ENCODE measurements at regions not wholly inside any gene's neighbourhood (a gene's known extent, or its start where the extent isn't known, plus 50 kb on each side); places are given as distances from the start of the nearest gene placed in this dataset.

DNA sequence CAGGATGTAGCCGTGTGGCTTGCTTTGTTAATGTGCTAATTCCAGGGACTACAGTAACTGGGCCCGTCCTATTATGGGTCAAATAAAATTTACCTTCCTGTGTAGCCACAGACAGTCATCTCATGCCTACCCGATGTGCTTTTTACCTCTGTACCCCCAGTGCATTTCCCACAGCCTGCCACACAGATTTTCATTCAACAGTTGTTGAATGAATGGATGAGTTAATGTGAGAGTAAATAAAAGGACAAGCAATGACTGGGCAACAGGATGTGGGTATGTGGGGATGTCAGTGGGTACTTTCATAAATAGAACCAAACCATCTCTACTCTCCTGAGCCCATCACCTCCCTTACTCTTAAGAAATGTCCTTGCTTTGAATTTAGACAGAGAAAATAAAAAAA, 441.2 kb upstream of the ZNF462 start:
- no peak for TF ChIP-seq POLR2A (IDR thresholded peaks at IDR 0.05)
- TF ChIP-seq, protein P1, sequence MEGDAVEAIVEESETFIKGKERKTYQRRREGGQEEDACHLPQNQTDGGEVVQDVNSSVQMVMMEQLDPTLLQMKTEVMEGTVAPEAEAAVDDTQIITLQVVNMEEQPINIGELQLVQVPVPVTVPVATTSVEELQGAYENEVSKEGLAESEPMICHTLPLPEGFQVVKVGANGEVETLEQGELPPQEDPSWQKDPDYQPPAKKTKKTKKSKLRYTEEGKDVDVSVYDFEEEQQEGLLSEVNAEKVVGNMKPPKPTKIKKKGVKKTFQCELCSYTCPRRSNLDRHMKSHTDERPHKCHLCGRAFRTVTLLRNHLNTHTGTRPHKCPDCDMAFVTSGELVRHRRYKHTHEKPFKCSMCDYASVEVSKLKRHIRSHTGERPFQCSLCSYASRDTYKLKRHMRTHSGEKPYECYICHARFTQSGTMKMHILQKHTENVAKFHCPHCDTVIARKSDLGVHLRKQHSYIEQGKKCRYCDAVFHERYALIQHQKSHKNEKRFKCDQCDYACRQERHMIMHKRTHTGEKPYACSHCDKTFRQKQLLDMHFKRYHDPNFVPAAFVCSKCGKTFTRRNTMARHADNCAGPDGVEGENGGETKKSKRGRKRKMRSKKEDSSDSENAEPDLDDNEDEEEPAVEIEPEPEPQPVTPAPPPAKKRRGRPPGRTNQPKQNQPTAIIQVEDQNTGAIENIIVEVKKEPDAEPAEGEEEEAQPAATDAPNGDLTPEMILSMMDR (IDR thresholded peaks at IDR 0.05), result no peak
